NCI-H524 (cell line): ENCODE measurements at regions not wholly inside any gene's neighbourhood (a gene's known extent, or its start where the extent isn't known, plus 50 kb on each side); places are given as distances from the start of the nearest gene placed in this dataset.
"Not testable (repeated sequence)": the region's sequence is repeated elsewhere in the genome, so short reads cannot be mapped to it uniquely, and the experiment has no call there.

Experiments
- DNase-seq, 2 experiments: peaks; one replicate each; lab custom pipeline; 2025; lab: John Stamatoyannopoulos, UW

GRCh38 chr2:88802026-88802425 is 110.6 kb downstream of the RPIA start:
- not testable (repeated sequence) for DNase-seq

- no peak for DNase-seq
These were observed 115.9 kb downstream of the RPIA start for GRCh38 chr2:88807237-88807962.

GRCh38 chr2:88808083-88808482 is 116.6 kb downstream of the RPIA start:
- no peak for DNase-seq

GRCh38 chr2:88808652-88809051 is 117.2 kb downstream of the RPIA start:
- no peak for DNase-seq

- DNase-seq, result no peak
These were observed 117.7 kb downstream of the RPIA start for GRCh38 chr2:88809216-88809615.

GRCh38 chr2:88810017-88810416 is 118.5 kb downstream of the RPIA start:
- peak in 1 of 2 experiments; percentile 3 for DNase-seq

- no peak for DNase-seq
These were observed 119.0 kb downstream of the RPIA start for GRCh38 chr2:88810488-88810887.

GRCh38 chr2:88811233-88811632 is 119.8 kb downstream of the RPIA start:
- peak in 1 of 2 experiments; percentile 6 for DNase-seq

- no peak for DNase-seq
These were observed 120.2 kb downstream of the RPIA start for GRCh38 chr2:88811681-88812080.

GRCh38 chr2:88813612-88814011 is 122.1 kb downstream of the RPIA start:
- no peak for DNase-seq

- no peak for DNase-seq
These were observed 123.8 kb downstream of the RPIA start for GRCh38 chr2:88815282-88815681.

- DNase-seq, result no peak
These were observed 124.2 kb downstream of the RPIA start for GRCh38 chr2:88815697-88816096.

GRCh38 chr2:88818381-88818780 is 126.9 kb downstream of the RPIA start:
- DNase-seq, result no peak

- DNase-seq, result no peak
These were observed 133.5 kb downstream of the RPIA start for GRCh38 chr2:88824951-88825350.

- no peak for DNase-seq
These were observed 134.9 kb downstream of the RPIA start for GRCh38 chr2:88826399-88826798.

- DNase-seq, result no peak
These were observed 136.3 kb downstream of the RPIA start for GRCh38 chr2:88827821-88828220.

GRCh38 chr2:88828397-88829137 is 137.1 kb downstream of the RPIA start:
- DNase-seq, result no peak

- no peak for DNase-seq
These were observed 138.4 kb downstream of the RPIA start for GRCh38 chr2:88829607-88830463.

- no peak for DNase-seq
These were observed 139.8 kb downstream of the RPIA start for GRCh38 chr2:88831071-88831791.

GRCh38 chr2:88831792-88832248 is 140.3 kb downstream of the RPIA start:
- peak; percentile 11 to 21 for DNase-seq

- no peak for DNase-seq
These were observed 141.0 kb downstream of the RPIA start for GRCh38 chr2:88832311-88832991.
